GM20000 (cell line): ENCODE measurements at regions not wholly inside any gene's neighbourhood (a gene's known extent, or its start where the extent isn't known, plus 50 kb on each side); places are given as distances from the start of the nearest gene placed in this dataset.

Source experiments
- DNase-seq: peaks from one replicate; pipeline ENCODE4 v3.0.0; 2012; ENCODE audit warnings: low spot score
- TF ChIP-seq, protein P1 (sequence below): IDR thresholded peaks from 2 replicates; pipeline ENCODE4 v1.5.1; 2012; ENCODE audit warnings: mild to moderate bottlenecking, control low read depth; ENCODE audit errors: extremely low read depth, missing control alignments

DNA sequence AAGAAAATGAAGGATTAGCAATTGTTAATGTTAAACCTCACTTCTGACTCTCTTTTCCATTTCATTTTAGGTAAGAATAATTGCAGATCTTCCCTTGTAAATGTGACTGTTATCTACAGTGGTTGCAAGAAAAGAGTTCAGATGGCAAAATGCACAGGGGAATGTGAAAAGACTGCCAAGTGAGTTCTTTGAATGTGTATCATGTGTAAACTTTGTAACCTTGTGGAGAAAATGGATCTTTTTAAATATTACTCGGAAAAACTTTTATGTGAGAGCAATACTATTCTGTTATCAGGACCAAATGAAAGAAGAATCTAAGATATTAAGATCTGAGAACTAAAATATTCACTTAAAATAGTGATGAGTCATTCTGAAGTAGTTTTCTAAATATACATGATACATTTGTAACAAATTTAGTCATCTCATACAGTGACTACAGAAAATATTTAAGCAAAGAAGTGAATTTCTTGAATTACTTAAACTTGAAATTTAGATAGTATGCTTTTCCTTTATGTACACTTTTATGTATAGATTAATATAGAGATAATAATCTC is 122.5 kb upstream of the CNTN1 start:
- TF ChIP-seq, protein P1, sequence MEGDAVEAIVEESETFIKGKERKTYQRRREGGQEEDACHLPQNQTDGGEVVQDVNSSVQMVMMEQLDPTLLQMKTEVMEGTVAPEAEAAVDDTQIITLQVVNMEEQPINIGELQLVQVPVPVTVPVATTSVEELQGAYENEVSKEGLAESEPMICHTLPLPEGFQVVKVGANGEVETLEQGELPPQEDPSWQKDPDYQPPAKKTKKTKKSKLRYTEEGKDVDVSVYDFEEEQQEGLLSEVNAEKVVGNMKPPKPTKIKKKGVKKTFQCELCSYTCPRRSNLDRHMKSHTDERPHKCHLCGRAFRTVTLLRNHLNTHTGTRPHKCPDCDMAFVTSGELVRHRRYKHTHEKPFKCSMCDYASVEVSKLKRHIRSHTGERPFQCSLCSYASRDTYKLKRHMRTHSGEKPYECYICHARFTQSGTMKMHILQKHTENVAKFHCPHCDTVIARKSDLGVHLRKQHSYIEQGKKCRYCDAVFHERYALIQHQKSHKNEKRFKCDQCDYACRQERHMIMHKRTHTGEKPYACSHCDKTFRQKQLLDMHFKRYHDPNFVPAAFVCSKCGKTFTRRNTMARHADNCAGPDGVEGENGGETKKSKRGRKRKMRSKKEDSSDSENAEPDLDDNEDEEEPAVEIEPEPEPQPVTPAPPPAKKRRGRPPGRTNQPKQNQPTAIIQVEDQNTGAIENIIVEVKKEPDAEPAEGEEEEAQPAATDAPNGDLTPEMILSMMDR, result no peak

DNA sequence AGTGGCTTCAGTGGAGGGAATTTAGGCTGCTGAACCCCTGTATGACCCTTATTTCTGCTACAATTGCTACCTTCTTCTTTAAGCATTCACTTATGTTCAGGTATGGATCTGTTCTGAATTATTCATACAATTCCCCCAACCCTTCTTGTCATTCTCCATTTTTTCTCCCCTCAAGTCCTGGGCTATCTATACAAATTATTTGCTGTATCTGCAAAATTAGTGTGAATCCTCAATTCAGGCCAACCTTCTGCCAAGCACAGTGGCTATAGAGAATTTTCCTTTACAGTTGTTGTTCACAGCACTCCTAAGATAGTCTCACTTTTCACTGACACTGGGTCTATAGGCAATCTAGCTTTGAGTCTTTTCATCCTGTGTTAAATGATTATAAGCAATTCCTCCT is 119.2 kb upstream of the CNTN1 start:
- TF ChIP-seq, protein P1, result no peak
- no peak for DNase-seq

More for the DNA sequence above, 122.5 kb upstream of the CNTN1 start:
- no peak for DNase-seq

DNA sequence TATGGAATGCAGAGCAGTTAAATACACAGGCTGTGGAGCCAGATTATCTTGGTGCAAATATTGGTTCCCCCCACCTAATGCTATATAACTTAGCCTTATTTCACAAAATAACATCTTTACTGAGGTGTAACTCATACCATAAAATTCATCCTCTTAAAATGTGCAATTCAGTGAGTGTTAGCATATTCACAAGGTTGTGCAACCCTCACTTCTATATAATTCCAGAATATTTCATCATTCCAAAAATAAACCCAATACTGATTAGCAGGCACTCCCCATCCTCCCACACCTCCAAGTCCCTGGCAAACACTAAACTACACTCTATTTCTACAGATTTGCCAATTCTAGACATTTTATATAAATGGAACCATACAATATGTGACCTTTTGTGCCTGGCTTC is 116.3 kb upstream of the CNTN1 start:
- TF ChIP-seq, protein P1, result no peak

DNA sequence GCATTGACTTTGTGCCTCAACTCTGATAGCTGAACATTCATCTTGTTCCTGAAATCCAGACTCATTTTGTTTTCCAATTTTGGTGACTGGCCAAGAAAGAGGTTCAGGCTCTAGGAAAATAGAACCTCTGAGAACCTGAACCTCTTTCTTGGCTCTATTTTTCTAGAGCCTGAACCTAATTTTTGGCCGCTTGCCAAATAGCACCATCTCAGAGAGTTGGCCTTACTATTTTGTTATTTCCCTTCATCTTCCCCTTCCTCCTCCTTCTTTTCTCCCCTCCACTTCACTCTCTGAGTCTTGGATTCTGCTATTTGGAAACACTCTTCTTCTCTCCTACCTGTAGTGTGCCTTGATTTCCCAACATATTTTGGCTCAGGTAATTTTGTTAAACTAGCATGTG is 114.4 kb upstream of the CNTN1 start:
- TF ChIP-seq, protein P1, result no peak
- no peak for DNase-seq

More for the DNA sequence above, 116.3 kb upstream of the CNTN1 start:
- DNase-seq, result no peak

DNA sequence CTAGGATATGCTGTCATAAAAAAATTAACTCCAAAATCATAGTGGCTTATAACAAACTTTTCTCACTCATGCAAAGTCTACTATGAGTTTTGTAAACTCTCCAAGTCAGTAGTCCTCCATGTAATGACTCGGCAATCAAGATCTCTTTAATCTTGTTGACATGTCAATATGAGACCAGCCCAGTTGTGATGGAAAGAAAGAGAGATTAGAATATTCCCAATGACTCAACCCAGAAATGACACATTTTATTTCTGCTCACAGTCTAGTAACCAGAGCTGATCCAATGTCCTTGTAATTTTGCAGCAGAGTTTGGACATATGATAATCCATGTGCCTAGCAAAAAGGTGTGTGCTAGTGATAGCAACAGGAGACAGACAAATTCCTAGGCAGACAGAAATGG is 112.6 kb upstream of the CNTN1 start:
- no peak for DNase-seq
- TF ChIP-seq, protein P1, result no peak

DNA sequence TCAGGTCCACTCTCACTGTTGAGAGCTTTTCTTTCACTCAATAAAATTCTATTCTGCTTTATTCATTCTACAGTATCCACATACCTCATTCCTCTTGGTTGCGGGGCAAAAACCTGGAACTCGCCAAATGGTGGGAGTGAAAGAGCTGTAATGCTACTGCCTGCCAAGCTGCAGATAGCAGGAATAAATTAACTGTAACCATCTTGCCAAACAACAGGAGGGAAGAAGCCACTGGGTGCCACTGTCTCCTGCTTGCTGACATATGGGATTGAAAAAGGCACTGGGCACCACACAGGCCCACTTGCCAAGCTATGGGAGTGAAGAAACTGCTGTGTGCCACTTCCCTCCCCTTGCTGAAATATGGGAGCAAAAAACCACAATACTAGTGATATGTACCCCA is 111.9 kb upstream of the CNTN1 start:
- no peak for DNase-seq
- TF ChIP-seq, protein P1, result no peak

DNA sequence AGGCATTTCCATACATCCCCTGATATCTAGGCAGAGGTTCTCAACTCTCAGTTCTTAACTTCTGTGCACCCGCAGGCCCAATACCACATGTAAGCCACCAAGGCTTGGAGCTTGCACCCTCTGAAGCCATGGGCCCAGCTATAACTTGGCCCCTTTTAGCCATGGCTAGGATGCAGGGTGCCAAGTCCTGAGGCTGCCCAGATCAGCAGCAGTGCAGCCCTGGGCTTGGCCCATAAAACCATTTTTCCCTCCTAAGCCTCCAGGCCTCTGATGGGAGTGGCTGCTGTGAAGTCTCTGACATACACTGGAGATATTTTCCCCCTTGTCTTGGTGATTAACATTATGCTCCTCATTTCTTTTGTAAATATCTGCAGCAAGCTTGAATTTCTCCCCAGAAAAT is 110.3 kb upstream of the CNTN1 start:
- no peak for DNase-seq
- TF ChIP-seq, protein P1, result no peak
